Caco-2 (cell line): ENCODE measurements at regions not wholly inside any gene's neighbourhood (a gene's known extent, or its start where the extent isn't known, plus 50 kb on each side); places are given as distances from the start of the nearest gene placed in this dataset.

Experiments
- BruUV-seq: library from RNA; stranded (reverse); fragments of 400-500 nt; replicated peaks from 2 replicates; lab custom pipeline; 2021; lab: Mats Ljungman, UMichigan
- CTCF ChIA-PET: fragments of 300-600 bp; sonication (Branson Sonifier 250); formaldehyde crosslinking; loops from one replicate; lab custom pipeline; 2022; ENCODE audit warnings: antibody characterized with exemption; lab: Charles Lee
- POLR2A ChIA-PET: fragments of 300-600 bp; sonication (Branson Sonifier 250); formaldehyde crosslinking; loops from one replicate; lab custom pipeline; 2022; ENCODE audit warnings: antibody characterized with exemption; lab: Charles Lee
- DNase-seq, 2 experiments: peaks; one replicate each; pipeline versions ENCODE4 v3.0.0 to v3.0.0-alpha.2; 2020 to 2022
- H3K27me3 ChIP-seq: replicated peaks from 2 replicates; pipeline ENCODE4 v1.6.0; 2011; ENCODE audit warnings: low read length; ENCODE audit not compliant: control insufficient read depth, insufficient read depth
- H3K36me3 ChIP-seq: 2 replicates; pipeline ENCODE4 v1.5.1; 2011; ENCODE audit warnings: low read length; ENCODE audit not compliant: control insufficient read depth, insufficient read depth
- H3K4me1 ChIP-seq: fragments of 250-450 bp; sonication (Bioruptor Pico); 2 replicates; pipeline ENCODE4 v1.5.1; 2020; ENCODE audit warnings: mild to moderate bottlenecking
- H3K4me3 ChIP-seq: 2 replicates; pipeline ENCODE4 v1.5.1; 2011; ENCODE audit warnings: low read depth, mild to moderate bottlenecking, control low read depth, low read length
- H3K9me3 ChIP-seq: fragments of 250-450 bp; sonication (Bioruptor Pico); 2 replicates; pipeline ENCODE4 v1.5.1; 2020; ENCODE audit warnings: mild to moderate bottlenecking, moderate library complexity
- H3K27ac Mint-ChIP-seq: one replicate; pipeline ENCODE4 v1.8.0; 2022; ENCODE audit warnings: mixed read lengths; ENCODE audit not compliant: unreplicated experiment
- H3K27me3 Mint-ChIP-seq: one replicate; pipeline ENCODE4 v1.8.0; 2022; ENCODE audit warnings: mixed read lengths; ENCODE audit not compliant: insufficient read depth, unreplicated experiment
- H3K36me3 Mint-ChIP-seq: one replicate; pipeline ENCODE4 v1.8.0; 2022; ENCODE audit warnings: mild to moderate bottlenecking, mixed read lengths; ENCODE audit not compliant: insufficient read depth, unreplicated experiment
- H3K4me1 Mint-ChIP-seq: one replicate; pipeline ENCODE4 v1.8.0; 2022; ENCODE audit warnings: low read depth, mixed read lengths; ENCODE audit not compliant: unreplicated experiment
- H3K4me3 Mint-ChIP-seq: one replicate; pipeline ENCODE4 v1.8.0; 2022; ENCODE audit warnings: mild to moderate bottlenecking, moderate library complexity, mixed read lengths; ENCODE audit not compliant: unreplicated experiment
- H3K9me3 Mint-ChIP-seq: one replicate; pipeline ENCODE4 v1.8.0; 2022; ENCODE audit warnings: mixed read lengths; ENCODE audit not compliant: unreplicated experiment
- CTCF ChIP-seq, 2 experiments: fragments of 200-600 bp in 1 of 2; IDR thresholded peaks; 1 replicate in 1 of 2; 2 replicates in 1 of 2; pipeline versions ENCODE4 v1.5.1 to v1.8.0; 2011 to 2022; ENCODE audit warnings: antibody characterized with exemption in 1 of 2, control low read depth in 1 of 2, inconsistent platforms in 1 of 2, low read depth in 1 of 2, low read length in 1 of 2, mild to moderate bottlenecking in 1 of 2, moderate library complexity in 1 of 2; ENCODE audit not compliant: insufficient read depth in 1 of 2, severe bottlenecking in 1 of 2, unreplicated experiment in 1 of 2
- intact Hi-C: fragments of 100-400 bp; cut with micrococcal nuclease; formaldehyde crosslinking; loops from one replicate; pipeline ENCODE4 v1.10.0; 2022; ENCODE audit not compliant: unreplicated experiment

- ChIA-PET CTCF (no interaction called here), POLR2A (no interaction called here)
- Mint-ChIP-seq H3K9me3 (no peaks in the 10 kb centered on the region), H3K27me3 (peaks cover 10% of the 10 kb centered on the region), H3K36me3 (no peaks in the 10 kb centered on the region), H3K4me3 (no peak overlapping the region), H3K27ac (no peak overlapping the region), H3K4me1 (no peaks in the 10 kb centered on the region)
- DNase-seq, result no peak
- no TSS peak for BruUV-seq
- intact Hi-C loops, result no loop called here
- Histone ChIP-seq H3K4me1 (no peaks in the 10 kb centered on the region), H3K36me3 (no peaks in the 10 kb centered on the region), H3K27me3 (no peaks in the 10 kb centered on the region), H3K4me3 (no peak overlapping the region), H3K9me3 (no peaks in the 10 kb centered on the region)
- no peak for TF ChIP-seq CTCF (IDR thresholded peaks at IDR 0.05; ENCODE audit: insufficient read depth in 1 of 2, low read depth in 1 of 2, low read length in 1 of 2, severe bottlenecking in 1 of 2, unreplicated experiment in 1 of 2)
Observed at GRCh38 chr14:66177935-66178334, 308.2 kb upstream of the CCDC196 start.

GRCh38 chr14:66196670-66197069 is 289.5 kb upstream of the CCDC196 start:
- Mint-ChIP-seq H3K36me3 (no peaks in the 10 kb centered on the region), H3K4me1 (no peaks in the 10 kb centered on the region), H3K27ac (no peak overlapping the region), H3K9me3 (peaks cover 6% of the 10 kb centered on the region), H3K27me3 (peaks cover 2% of the 10 kb centered on the region), H3K4me3 (no peak overlapping the region)
- ChIA-PET CTCF (no interaction called here), POLR2A (no interaction called here)
- Histone ChIP-seq H3K9me3 (no peaks in the 10 kb centered on the region), H3K27me3 (no peaks in the 10 kb centered on the region), H3K4me3 (no peak overlapping the region), H3K36me3 (no peaks in the 10 kb centered on the region), H3K4me1 (no peaks in the 10 kb centered on the region)
- no peak for TF ChIP-seq CTCF (IDR thresholded peaks at IDR 0.05; ENCODE audit: insufficient read depth in 1 of 2, low read depth in 1 of 2, low read length in 1 of 2, severe bottlenecking in 1 of 2, unreplicated experiment in 1 of 2)
- intact Hi-C loops, result no loop called here
- no peak for DNase-seq
- BruUV-seq, result no TSS peak

GRCh38 chr14:66197276-66197675 is 288.9 kb upstream of the CCDC196 start:
- Mint-ChIP-seq H3K4me3 (no peak overlapping the region), H3K4me1 (no peaks in the 10 kb centered on the region), H3K36me3 (no peaks in the 10 kb centered on the region), H3K27me3 (peaks cover 3% of the 10 kb centered on the region), H3K9me3 (peaks cover 12% of the 10 kb centered on the region), H3K27ac (no peak overlapping the region)
- no peak for DNase-seq
- H3K36me3 ChIP-seq, result no peaks in the 10 kb centered on the region
- no peaks in the 10 kb centered on the region for H3K9me3 ChIP-seq
- intact Hi-C loops, result no loop called here
- BruUV-seq, result no TSS peak
- no peak overlapping the region for H3K4me3 ChIP-seq
- CTCF ChIA-PET, result no interaction called here
- TF ChIP-seq CTCF (IDR thresholded peaks at IDR 0.05; ENCODE audit: insufficient read depth in 1 of 2, low read depth in 1 of 2, low read length in 1 of 2, severe bottlenecking in 1 of 2, unreplicated experiment in 1 of 2), result no peak
- POLR2A ChIA-PET, result no interaction called here
- no peaks in the 10 kb centered on the region for H3K4me1 ChIP-seq
- no peaks in the 10 kb centered on the region for H3K27me3 ChIP-seq
